NOMO-1 (cell line): ENCODE measurements at regions not wholly inside any gene's neighbourhood (a gene's known extent, or its start where the extent isn't known, plus 50 kb on each side); places are given as distances from the start of the nearest gene placed in this dataset.
"Not testable (repeated sequence)": the region's sequence is repeated elsewhere in the genome, so short reads cannot be mapped to it uniquely, and the experiment has no call there.

Experiments
- DNase-seq, 2 experiments: peaks; one replicate each; lab custom pipeline; 2025; ENCODE audit not compliant: unreplicated experiment in 2 of 2; lab: John Stamatoyannopoulos, UW

DNA sequence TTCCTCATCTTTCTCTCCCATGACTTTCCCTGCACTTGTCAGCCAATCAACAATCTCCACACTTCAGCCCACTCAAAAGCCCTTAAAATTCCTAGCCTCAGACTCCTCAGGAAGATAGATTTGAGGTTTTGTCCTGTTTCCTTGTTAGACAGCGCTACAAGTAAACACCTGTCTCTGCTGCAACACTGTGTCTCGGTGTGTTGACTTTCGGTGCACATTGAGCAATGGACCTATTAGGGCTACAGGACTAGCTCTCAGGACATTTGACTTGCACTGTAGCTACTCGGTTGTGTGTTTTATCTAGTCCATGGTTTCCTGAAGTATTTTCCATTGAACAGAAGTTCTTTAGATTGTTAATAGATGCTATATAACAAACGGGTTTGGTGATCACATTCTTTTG lies 140.9 kb upstream of the XPO1 start:
- no peak for DNase-seq

DNA sequence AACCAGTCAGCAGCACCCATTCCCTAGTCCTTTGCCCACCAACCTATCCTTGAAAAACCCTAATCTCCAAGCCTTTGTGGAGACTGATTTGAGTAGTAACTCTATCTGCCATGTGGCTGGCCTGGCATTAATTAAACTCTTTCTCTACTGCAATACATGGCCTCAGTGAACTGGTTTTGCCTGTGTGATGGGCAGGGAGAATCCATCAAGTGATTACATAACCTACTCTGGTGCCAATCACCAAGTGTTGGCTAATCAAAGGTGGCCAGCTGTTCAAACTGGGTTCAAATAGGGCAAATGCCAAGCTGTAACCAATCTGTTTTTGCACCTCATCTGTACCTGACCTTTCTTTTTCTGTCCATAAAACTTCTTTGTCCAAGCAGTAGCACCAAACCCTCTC lies 139.8 kb upstream of the XPO1 start:
- DNase-seq: no peak

DNA sequence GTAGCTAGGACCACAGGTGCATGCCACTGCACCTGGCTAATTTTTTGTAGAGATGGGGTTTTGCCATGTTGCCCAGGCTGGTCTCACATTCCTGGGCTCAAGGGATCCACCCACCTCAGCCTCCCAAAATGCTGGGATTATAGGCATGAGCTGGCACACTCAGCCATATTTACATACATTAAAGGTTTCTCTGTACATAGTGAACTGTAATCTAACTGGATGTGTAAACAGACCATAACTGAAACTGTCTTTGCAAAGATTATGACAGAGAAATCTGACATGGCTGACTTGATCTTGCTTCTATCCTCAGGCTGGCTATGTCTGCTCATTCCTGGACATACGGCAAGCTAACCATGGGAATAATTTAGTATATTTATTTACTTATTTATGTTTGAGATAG lies 139.2 kb upstream of the XPO1 start:
- DNase-seq: no peak

DNA sequence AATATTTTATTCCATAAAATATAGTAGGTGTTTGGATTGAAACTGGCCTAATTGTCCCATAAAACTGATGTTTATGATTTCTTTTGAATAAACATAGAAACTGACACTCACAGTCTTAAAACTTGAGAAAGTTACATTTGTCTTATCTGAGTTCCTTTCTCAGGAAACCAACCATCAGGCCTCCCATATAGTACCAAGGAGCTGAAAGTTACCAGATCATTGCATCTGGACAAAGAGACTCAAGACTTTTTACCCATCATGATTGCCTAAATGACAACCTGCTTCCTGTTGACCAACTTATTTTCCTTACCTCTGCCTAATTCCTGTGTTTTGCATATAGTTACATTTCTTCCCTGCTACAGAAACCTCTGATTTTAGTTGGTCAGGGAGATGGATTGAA lies 137.0 kb upstream of the XPO1 start:
- DNase-seq: no peak

DNA sequence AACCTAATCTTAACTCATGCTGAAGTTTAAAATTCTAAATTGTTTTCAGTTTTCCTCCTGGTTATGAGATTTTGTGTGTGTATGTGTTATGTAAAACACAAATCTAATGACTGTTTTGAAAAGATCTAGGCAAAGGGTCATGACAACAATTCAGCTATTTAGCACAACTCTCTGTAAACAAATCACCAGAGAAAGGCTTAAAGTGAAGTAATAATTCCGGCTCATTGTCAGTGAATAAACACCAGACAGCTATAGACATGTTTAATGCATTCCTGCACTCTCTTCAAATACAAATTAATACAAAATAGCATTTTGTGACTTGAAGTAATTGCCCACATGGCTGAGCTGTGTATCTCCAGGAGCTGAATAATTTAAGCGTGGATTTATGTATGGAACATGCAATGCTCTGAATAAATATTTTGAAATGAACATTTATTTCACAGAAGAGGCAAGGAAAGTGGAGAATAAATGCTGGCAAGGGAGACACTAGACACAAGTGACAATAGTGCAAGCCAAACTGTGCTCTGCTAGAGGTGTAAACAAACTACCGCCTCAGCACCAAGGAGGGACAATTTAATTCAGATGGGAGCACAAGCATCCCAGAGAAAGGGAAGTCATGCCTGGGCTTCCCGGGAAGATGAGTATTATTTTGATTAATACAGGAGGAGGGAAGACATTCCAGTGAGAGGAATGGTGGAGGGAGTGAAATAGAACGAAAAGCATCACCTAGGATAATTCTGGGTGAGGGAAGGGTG lies 133.6 kb upstream of the XPO1 start:
- no peak for DNase-seq

DNA sequence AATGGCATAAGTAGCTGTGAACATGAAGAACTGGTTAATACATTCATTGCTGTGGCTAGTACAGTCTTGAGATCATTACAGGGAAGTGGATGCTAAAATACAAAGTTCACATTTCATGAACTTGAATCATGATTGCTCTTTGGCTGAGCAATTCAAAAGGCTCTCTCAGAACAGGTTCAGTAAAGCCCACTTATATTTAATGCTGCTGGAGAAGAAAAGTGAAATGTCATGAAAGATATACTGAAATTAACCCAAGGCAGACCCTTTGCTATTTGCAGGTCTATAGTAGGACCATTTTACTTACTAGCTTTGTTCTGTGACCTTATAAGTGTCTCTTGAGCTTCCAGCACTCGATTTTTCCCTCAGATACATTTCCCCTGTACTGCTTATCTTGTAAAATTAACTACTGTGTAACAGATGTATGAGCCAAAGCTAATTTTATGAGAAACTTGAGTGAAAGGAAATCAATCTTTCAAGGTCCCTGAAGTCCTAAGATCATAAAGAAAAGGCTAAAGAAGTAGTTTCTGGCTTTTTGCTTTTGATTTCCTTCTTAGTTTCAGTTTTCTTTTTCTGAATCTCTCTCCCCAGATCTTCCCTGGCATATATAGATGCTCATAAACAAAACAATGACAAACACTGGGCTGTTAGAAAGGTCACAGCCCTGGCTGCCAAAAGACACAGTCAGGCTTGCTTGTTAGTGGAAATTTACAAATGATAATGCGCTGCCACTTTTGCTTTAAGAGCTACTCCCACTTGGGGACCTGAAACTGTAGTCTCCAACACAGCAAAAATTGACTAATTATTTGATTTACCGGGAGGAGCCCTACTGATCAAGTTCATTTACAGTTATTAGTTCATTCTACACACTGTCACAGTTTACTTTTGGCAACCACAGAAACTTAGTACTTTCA lies 132.7 kb upstream of the XPO1 start:
- peak; percentile 6 to 65 for DNase-seq

DNA sequence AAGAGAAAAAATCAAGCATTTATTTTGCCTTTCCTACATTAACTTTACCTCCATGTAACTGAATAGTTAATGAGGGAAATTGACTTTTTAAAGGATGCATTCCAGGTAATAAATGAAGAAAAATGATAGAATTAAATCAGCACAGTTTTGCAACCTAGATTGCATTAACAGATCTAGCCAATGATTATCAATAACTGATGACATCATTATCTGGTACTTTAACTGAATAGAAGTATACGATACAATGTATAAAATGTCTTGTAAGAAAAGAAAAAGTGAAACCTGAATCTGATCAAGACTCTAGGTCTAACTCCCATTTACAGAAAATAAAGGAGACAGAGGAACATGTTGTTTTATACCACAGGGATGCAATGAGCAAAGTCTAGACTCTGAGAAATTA lies 126.0 kb upstream of the XPO1 start:
- DNase-seq: no peak

DNA sequence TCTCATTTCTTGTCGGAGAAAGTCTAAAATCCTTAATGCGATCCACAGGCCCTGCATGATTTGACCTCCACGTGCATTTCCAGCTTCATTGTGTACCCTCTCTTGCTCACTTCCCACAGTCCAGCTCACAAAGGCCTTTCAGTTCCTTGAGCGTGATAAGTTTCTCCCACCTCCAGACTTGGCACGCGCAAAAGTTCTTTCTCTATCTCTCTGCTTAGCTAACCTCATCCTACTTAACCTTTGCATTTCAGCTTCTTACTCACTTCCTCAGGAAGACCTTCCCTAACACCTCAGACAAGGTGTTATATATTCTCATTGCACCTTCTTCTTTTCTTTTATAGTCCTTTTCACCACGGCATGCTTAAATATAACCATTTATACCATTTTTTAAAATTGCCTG lies 124.8 kb upstream of the XPO1 start:
- DNase-seq: no peak

DNA sequence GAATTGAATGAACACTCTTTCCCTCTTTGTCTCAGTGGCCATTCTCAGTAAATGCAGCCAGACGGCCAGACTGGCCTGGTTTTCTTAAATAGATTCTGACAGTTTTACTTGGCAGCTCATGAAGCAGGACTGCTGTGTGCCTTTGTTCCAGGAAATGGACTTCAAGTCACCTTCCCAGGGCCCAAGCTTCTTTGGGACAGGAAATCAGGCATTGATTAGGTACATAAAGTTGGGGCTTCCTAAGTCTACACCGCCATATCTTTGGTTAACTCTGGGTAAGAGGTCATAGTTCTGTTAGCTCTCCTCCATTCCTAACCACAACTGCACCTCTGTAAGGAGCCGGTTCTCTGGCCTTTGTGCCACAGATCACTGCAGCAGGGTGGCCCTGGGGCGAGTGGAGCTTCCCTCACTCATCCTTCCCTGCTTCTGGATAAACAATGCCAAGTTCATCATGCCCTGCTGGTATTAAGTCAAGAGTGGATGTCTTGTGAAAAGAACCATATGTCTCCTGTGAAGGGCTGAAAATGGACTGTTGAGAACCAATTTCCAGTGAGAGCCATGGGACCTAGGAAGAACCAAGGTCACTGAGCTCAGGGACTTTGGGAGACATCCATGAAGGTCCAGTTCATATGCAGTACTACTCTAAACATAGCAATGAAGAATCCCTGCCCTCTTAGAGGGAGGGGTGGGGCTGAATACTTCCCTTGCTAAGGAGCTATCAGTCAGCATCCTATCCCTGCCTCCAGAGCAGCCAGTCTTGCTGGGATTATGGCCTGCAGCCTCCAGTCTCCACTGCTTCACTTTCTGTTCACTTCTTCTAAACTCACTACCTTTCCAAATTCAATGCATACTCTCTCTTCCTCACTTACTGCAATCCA lies 122.6 kb upstream of the XPO1 start:
- no peak for DNase-seq

DNA sequence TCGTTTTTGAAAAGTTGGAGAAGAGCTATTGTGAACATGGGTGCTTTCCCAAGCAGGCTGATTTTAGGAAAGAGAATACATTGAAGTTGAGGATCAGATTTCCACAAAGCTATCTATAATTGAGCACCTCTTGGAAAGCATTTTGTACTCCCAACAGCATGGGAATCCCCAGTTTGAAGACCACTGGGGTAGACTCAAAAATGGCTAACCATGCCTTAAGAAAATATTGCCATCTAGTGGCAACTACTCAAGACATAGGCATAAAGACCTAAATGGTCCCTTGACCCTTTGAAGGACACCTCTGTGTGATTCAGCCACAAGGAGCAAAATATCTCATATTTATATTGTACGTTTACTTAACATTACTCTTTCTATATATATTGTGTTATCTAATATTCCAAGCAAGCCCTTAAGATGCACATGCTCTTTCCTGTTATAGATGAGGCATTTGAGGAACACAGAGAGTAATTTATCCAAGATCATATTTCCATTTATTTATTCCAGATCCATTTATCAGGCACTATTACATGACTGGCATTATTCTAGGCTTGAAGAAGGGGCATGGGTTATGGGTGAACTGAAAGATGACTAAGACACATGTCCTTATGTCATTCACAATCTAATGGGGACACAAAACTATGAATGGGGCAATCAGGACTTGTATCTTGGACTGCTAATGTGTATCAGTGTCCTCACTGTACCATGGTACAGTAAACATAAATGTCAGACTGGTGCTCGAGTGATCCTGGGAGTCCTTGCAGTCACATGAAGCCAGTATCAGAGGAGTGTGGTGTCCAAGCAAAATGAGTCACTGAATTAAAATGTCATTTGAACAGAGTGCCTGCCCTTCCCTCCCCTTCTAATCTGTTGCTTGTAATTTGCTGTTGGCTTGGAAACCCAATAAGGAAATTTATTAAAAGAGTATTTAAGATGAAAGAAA lies 121.0 kb upstream of the XPO1 start:
- DNase-seq: peak in 1 of 2 experiments; percentile 50

DNA sequence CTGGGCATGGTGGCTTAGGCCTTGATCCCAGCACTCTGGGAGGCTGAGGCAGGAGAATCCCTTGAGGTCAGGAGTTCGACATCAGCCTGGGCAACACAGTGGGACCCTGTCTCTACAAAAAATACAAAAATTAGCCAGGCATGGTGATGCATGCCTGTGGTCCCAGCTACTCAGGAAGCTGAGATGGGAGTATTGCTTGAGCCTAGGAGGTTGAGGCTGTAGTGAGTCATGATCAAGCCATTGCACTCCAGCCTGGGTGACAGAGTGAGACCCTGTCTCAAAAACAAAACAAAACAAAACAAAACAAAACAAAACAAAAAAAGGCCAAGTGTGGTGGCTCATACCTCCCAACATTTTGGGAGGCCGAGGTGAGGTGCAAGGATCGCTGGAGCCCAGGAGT lies 111.8 kb upstream of the XPO1 start:
- not testable (repeated sequence) for DNase-seq

DNA sequence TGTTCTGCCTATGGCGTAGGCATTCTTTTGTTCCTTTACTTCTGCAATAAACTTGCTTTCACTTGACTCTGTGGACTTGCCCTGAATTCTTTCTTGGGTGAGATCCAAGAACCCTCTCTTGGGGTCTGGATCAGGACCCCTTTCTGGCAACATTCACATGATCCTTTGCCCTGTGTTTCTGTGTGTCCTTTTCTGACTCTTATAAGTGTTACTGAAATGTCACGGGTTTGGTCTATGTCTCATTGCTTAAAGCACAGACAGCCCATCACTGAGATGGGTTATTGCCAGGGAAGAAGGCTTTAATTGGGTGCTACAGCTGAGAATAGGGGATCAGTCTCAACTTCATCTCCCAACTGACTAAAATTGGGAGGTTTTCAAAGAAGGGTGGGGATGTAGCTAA lies 110.9 kb upstream of the XPO1 start:
- no peak for DNase-seq

DNA sequence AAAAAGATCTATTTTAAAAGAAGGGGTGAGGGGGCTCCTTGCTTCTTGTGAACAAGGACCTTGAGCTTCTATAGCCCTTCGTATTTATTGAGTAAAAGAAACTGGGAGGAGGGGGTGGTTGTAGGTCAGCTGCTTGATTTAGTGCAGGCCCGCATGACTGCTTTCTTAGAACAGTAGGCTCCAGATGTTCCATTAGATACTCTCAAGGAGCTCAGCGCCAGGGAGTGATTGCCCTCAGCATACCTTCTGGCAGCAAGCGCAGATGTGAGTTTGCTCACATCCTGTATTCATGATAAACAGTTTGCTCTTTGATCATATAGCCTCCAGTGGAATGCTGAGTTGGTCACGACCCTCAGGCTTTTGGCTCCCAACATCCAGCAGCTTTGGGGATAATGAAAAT lies 108.9 kb upstream of the XPO1 start:
- DNase-seq: no peak

DNA sequence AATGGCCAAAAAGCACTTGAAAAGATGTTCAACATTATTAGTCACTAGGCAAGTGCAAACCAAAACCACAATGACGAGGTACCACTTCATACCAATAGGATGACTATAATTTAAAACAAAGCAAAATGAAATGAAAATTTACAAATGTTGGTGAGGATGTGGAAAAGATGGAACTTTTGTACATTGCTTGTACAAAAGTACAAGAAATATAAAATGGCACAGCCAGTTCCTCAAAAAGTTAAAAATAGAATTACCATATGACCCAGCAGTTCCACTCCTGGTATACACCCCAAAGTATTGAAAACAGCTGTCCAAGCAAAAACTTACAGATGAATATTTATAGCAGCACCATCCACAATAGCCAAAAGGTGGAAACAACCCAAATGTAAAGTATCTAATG lies 107.8 kb upstream of the XPO1 start:
- no peak for DNase-seq

DNA sequence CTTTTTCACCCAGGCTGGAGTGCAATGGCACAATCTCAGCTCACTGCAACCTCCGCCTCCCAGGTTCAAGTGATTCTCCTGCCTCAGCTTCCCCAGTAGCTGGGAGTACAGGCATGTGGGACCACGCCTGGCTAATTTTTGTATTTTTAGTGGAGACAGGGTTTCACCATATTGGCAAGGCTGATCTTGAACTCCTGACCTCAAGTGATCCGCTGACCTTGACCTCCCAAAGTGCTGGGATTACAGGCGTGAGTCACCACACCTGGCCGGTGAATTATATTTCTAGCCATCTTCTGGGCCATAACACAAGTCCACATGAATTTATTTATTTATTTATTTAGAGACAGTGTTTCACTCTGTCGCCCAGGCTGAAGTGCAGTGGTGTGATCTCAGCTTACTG lies 105.0 kb upstream of the XPO1 start:
- DNase-seq: not testable (repeated sequence)

DNA sequence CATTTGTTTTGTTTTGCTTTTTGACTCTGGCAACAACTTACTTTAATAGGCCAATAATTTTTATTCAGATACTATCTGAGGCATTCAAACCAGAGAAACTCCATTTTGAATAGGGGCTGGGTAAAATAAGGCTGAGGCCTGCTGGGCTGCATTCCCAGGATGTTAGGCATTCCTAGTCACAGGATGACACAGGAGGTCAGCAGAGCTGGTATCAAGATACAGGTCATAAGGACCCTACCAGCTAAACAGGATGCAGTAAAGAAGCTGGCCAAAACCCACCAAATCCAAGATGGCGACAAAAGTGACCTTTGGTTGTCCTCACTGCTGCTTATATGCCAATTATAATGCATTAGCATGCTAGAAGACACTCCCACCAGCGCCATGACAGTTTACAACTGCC lies 102.2 kb upstream of the XPO1 start:
- DNase-seq: no peak

DNA sequence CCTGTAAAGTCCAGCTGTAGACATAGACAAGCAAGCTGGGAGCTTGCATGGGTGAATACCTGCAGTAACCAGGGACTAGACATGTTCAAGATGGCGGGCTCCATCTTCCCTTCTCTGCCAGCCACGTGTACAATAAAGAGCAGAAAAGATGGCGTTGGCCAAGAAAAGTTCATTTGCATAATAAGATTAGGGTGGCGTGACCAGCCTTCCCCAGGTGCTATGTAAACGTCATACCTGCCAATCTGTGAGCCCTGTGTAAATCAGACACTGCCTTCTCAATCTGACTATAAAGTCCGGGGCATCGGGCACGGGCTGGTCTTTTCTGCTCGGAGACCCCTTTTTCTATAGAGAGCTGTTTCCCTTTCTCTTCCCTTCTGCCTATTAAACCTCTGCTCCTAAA lies 101.6 kb upstream of the XPO1 start:
- no peak for DNase-seq

DNA sequence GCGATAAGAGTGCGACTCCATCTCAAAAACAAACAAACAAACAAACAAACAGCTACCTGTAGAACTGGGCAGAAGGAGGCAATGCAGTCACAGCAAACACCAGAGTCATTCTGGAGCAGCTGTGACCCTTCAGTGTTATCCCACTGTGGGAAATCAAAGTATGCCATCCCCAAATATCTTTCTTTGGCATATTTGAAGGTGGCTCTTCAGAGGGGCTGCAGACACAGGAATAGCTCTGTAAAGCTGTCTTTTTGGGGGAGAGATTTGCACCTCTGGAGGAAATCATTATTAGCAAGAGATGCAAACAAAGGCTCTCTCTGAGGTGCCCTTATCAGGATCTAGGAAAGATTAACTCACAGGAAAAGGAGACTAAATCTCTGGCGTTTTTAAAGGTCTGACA lies 98.5 kb upstream of the XPO1 start:
- no peak for DNase-seq

DNA sequence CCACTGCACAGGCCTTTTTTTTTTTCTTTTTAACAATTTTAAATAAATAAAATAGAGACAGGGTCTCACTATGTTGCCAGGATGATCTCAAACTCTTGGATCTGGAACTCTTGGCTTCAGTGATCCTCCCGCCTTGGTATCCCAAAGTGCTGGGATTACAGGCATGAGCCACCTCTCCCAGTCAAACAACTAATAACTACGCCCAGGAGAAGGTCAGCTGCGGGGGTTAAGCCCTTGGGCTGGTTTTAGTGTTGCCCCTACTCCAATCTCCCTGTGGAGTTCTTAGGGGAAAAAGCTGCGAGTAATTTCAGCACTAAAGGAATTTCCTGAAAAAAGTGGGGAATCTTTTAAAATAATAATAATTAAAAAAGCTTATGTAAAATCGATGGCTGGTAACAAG lies 96.4 kb upstream of the XPO1 start:
- DNase-seq: no peak

DNA sequence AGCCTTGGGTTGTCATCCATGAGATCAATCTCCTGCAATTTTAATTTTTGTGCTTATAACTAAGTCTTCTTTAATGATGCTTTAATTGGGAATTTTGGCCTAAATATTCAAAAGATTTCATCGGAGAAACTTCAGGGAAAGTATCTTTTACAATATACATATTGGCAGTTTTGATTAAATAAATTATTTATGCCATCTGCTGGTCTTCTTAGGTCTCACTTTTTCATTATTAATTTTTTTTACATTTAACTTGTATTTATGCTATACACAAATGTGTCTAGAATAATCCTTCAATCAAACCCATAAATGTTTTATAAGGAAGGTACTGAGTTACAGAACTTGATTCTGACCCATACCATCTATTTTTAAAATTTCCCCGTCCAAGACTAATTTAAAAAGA lies 95.1 kb upstream of the XPO1 start:
- DNase-seq: no peak
